Spleen (tissue), 7 donors: ENCODE measurements at regions not wholly inside any gene's neighbourhood (a gene's known extent, or its start where the extent isn't known, plus 50 kb on each side); places are given as distances from the start of the nearest gene placed in this dataset.

Source experiments
- POLR2A ChIP-seq, 3 donors: fragments of 450-650 bp; IDR thresholded peaks; one replicate each; pipeline ENCODE4 v1.5.1; 2017; ENCODE audit warnings: antibody characterized with exemption in 3 of 3, mild to moderate bottlenecking in 1 of 3
- TF ChIP-seq, protein P1 (sequence below), 11 experiments: fragments of 200-600 bp in 7 of 11; fragments of 450-650 bp in 4 of 11; sonication (generic) in 4 of 11; IDR thresholded peaks in 8 of 11; conservative IDR thresholded peaks in 3 of 11; 1 replicate in 7 of 11; 2 replicates in 4 of 11; pipeline versions ENCODE4 v1.4.0 to v1.8.0; 2016 to 2021; ENCODE audit warnings: antibody characterized with exemption in 11 of 11, inconsistent platforms in 4 of 11, mild to moderate bottlenecking in 1 of 11
- donor health status: DM: no; HTN: no; CAD: no; lungs with moderate emphysema.
- donor health status: DM: no; HTN: no; CAD: no.
- donor health status: DM: no; HTN: no; CAD: no.

DNA sequence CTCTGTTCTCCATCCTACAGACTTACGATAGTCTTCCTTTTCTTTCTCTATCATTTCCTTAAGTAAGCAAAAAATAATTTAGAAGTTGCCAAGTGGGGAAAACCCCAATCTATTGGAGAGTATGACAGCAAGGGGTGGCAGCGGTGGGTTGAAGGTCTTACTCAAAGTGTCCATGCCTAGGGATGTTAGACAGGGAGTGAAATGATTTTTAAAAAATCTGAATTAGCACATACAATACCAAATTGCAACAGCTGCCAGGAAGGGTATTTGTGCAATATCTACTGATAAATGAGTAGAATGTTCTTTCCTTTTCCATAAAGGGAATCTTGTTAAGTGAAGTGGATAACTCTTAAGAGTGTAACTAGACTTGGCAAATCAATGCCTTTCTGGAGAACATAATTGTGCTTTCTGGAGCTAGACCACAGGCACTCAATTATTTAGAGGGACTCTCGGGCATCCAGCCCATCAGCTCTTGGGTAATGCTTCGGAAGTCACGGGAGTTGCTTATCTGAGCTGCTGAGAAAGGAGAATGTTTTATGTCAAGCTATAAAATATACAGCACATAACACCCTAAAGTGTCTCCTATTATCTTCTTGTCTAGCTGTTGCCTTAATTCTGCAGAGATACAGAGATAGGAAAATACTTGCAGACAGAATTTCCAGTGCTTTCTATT lies 151.5 kb downstream of the KCNJ2 start:
- no peak for TF ChIP-seq POLR2A (IDR thresholded peaks at IDR 0.05)
- TF ChIP-seq, protein P1, sequence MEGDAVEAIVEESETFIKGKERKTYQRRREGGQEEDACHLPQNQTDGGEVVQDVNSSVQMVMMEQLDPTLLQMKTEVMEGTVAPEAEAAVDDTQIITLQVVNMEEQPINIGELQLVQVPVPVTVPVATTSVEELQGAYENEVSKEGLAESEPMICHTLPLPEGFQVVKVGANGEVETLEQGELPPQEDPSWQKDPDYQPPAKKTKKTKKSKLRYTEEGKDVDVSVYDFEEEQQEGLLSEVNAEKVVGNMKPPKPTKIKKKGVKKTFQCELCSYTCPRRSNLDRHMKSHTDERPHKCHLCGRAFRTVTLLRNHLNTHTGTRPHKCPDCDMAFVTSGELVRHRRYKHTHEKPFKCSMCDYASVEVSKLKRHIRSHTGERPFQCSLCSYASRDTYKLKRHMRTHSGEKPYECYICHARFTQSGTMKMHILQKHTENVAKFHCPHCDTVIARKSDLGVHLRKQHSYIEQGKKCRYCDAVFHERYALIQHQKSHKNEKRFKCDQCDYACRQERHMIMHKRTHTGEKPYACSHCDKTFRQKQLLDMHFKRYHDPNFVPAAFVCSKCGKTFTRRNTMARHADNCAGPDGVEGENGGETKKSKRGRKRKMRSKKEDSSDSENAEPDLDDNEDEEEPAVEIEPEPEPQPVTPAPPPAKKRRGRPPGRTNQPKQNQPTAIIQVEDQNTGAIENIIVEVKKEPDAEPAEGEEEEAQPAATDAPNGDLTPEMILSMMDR (IDR thresholded peaks at IDR 0.05 in 8 of 11, conservative IDR thresholded peaks at IDR 0.05 in 3 of 11), result no peak
